ENCODE measurements at regions not wholly inside any gene's neighbourhood (a gene's known extent, or its start where the extent isn't known, plus 50 kb on each side); places are given as distances from the start of the nearest gene placed in this dataset.
A peak's percentile ranks its signal among the peaks of the same experiment; 100 is the strongest.

DNA sequence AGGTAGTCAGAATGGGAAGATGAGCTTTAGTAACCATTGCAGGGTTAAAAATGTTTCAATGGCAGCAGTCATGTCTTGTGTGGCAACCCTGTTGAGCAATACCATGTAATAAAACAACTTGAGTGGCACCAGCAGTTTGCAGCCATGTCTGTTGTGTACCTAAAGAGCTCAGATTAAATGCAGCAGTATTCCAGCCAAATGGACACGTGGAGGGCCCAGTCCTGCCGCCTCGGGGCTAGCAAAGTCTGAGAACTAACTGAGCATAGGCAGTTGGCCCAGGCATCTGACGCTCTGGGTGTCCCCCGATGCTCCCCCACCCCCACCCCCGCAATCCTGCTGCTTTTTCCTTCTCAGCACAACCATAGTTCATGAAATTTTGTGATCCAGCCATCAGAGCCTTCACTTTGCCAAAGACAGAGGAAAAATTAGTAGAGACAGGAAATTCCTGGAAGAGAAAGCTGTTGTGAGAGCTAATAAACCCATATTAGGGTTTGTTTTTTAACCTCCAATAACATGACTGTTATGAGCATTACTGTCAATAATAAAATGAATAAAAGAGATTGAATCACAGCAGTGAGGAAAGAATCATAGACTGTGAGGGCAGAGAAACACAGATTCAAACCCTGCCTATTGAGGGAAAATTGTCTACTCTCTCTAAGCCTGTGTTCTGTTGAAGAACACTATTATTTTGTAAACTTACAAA is 220.6 kb upstream of the RHOBTB1 start:
- H3K27ac ChIP-seq: peak overlapping the region; percentile 56 to 64
- DNase-seq: peak; percentile 34 to 50
- intact Hi-C loops (cut with DNase I; ENCODE audit: low total_unique reads): no loop called here
- H3K4me3 ChIP-seq: no peak overlapping the region
- TF ChIP-seq POLR2A (IDR thresholded peaks at IDR 0.05): no peak
- TF ChIP-seq, protein P1, sequence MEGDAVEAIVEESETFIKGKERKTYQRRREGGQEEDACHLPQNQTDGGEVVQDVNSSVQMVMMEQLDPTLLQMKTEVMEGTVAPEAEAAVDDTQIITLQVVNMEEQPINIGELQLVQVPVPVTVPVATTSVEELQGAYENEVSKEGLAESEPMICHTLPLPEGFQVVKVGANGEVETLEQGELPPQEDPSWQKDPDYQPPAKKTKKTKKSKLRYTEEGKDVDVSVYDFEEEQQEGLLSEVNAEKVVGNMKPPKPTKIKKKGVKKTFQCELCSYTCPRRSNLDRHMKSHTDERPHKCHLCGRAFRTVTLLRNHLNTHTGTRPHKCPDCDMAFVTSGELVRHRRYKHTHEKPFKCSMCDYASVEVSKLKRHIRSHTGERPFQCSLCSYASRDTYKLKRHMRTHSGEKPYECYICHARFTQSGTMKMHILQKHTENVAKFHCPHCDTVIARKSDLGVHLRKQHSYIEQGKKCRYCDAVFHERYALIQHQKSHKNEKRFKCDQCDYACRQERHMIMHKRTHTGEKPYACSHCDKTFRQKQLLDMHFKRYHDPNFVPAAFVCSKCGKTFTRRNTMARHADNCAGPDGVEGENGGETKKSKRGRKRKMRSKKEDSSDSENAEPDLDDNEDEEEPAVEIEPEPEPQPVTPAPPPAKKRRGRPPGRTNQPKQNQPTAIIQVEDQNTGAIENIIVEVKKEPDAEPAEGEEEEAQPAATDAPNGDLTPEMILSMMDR (IDR thresholded peaks at IDR 0.05): no peak
- no peaks in the 10 kb centered on the region for H3K27me3 ChIP-seq
- no peaks in the 10 kb centered on the region for H3K36me3 ChIP-seq
- no peaks in the 10 kb centered on the region for H3K4me1 ChIP-seq
- H3K9me3 ChIP-seq: no peaks in the 10 kb centered on the region

DNA sequence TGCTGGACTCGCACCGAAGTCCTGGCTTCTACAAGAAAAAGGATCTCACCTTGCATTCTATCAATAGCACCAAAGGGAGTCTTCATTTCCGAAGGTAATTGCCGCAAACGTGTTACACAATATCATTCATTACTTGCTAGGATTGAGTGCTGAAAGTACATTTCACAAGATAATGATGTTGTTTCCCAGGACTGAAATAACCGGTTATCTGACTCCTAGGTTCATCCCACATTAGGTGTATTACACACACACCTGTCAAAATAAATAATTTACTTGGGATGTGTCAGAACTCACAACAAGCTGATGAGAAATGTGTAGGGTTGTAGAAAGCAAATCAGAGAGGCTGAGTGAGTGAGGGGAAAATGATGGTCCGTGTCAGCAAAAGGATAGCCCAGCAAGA is 219.4 kb upstream of the RHOBTB1 start:
- H3K9me3 ChIP-seq: no peaks in the 10 kb centered on the region
- intact Hi-C loops (cut with DNase I; ENCODE audit: low total_unique reads): no loop called here
- no peak for DNase-seq

DNA sequence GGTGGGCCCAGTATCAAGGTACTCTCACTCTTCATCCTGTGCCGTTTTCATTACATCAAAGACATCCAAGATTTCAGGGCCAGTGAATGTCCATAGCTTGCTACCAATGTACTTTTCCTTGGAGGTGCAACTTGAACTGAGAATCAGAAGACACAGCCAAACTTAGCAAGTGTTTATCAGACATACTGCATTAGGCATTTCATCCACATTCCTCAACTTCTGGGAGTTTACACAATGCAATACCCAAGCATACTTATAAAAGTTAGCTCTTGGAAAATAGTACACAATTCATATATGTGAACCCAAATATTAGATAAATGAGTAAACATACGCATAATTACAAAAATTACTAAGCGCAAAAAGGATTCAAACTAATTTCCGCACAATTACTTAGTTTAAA is 216.3 kb upstream of the RHOBTB1 start:
- no peak for DNase-seq
- Histone ChIP-seq H3K4me1 (no peaks in the 10 kb centered on the region), H3K27ac (no peak overlapping the region), H3K4me3 (no peak overlapping the region), H3K9me3 (no peaks in the 10 kb centered on the region), H3K27me3 (no peaks in the 10 kb centered on the region), H3K36me3 (no peaks in the 10 kb centered on the region)
- no peak for TF ChIP-seq POLR2A (IDR thresholded peaks at IDR 0.05)
- TF ChIP-seq, protein P1 (IDR thresholded peaks at IDR 0.05): no peak
- intact Hi-C loops (cut with DNase I; ENCODE audit: low total_unique reads): no loop called here

More for the DNA sequence above, 219.4 kb upstream of the RHOBTB1 start:
- TF ChIP-seq, protein P1 (IDR thresholded peaks at IDR 0.05): no peak
- TF ChIP-seq POLR2A (IDR thresholded peaks at IDR 0.05): no peak
- H3K27ac ChIP-seq: no peak overlapping the region
- no peaks in the 10 kb centered on the region for H3K27me3 ChIP-seq
- no peak overlapping the region for H3K4me3 ChIP-seq
- H3K36me3 ChIP-seq: no peaks in the 10 kb centered on the region
- H3K4me1 ChIP-seq: no peaks in the 10 kb centered on the region

DNA sequence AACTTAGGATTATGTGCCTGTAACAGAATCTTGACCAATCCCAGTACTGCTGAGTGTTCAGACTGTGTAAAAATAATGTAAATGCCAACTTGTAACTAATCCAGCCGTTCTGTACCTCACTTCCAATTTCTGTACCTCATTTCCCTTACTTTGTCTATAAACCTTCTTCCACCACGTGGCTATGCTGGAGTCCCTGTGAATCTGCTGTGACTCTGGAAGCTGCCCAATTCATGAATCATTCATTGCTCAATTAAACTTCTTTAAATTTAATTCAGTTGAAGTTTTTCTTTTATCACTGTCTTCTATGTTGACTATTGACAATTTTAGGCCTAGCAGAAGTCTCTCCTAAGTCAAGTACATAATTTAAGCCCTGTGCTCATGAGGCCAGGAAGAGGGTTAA is 215.3 kb upstream of the RHOBTB1 start:
- DNase-seq: no peak
- Histone ChIP-seq H3K36me3 (no peaks in the 10 kb centered on the region), H3K27ac (no peak overlapping the region), H3K9me3 (no peaks in the 10 kb centered on the region), H3K27me3 (no peaks in the 10 kb centered on the region), H3K4me1 (no peaks in the 10 kb centered on the region), H3K4me3 (no peak overlapping the region)
- intact Hi-C loops (cut with DNase I; ENCODE audit: low total_unique reads): no loop called here
- TF ChIP-seq, protein P1 (IDR thresholded peaks at IDR 0.05): no peak
- TF ChIP-seq POLR2A (IDR thresholded peaks at IDR 0.05): no peak

DNA sequence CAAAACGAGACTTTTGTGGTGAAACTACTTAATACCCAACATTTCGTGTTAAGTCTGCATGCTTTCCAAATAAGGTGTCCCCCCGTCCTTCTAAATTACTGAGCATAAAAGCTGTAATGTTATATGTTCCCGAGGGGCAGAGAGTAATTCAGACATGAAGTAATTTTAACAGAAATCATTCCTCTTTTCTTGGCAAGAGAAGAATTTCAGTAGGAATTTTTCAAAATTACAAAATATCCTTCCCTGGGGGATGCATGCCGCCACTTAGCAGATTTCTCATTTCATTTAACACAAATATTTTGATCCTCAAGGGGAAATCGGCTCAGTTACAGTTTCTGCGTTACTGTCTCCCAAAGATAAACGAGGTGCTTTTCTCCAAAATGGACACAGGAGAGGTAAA is 213.2 kb upstream of the RHOBTB1 start:
- intact Hi-C loops (cut with DNase I; ENCODE audit: low total_unique reads): no loop called here
- no peaks in the 10 kb centered on the region for H3K9me3 ChIP-seq
- H3K36me3 ChIP-seq: no peaks in the 10 kb centered on the region
- no peaks in the 10 kb centered on the region for H3K27me3 ChIP-seq
- H3K4me1 ChIP-seq: no peaks in the 10 kb centered on the region
- DNase-seq: no peak
- no peak overlapping the region for H3K4me3 ChIP-seq
- H3K27ac ChIP-seq: no peak overlapping the region
- TF ChIP-seq, protein P1 (IDR thresholded peaks at IDR 0.05): no peak
- no peak for TF ChIP-seq POLR2A (IDR thresholded peaks at IDR 0.05)

Data from uterus (tissue), 3 donors.